NT2/D1 (cell line): ENCODE measurements at regions not wholly inside any gene's neighbourhood (a gene's known extent, or its start where the extent isn't known, plus 50 kb on each side); places are given as distances from the start of the nearest gene placed in this dataset.

ENCODE experiments used
- YY1 ChIP-seq: IDR thresholded peaks from 2 replicates; pipeline ENCODE4 v1.6.1; 2011; ENCODE audit not compliant: insufficient read length, insufficient read depth
- ZNF274 ChIP-seq: IDR thresholded peaks from 2 replicates; pipeline ENCODE4 v1.6.1; 2011; ENCODE audit warnings: mild to moderate bottlenecking, low read depth, low read length

GRCh38 chr5:2998106-2998505 lies 246.6 kb upstream of the IRX2 start:
- TF ChIP-seq YY1 (no peak), ZNF274 (no peak)
